SK-N-SH (cell line): ENCODE measurements at regions not wholly inside any gene's neighbourhood (a gene's known extent, or its start where the extent isn't known, plus 50 kb on each side); places are given as distances from the start of the nearest gene placed in this dataset.

Source experiments
- CTCF ChIP-seq: fragments of 200-600 bp; sonication (generic); IDR thresholded peaks from 2 replicates; pipeline ENCODE4 v1.6.1; 2017; ENCODE audit warnings: antibody characterized with exemption, mild to moderate bottlenecking, moderate library complexity
- RAD21 ChIP-seq: IDR thresholded peaks from 2 replicates; pipeline ENCODE4 v1.6.1; 2012; ENCODE audit warnings: mild to moderate bottlenecking, low read length
- TAF1 ChIP-seq: IDR thresholded peaks from 2 replicates; pipeline ENCODE4 v1.6.1; 2012; ENCODE audit warnings: low read depth, mild to moderate bottlenecking, low read length, moderate library complexity, borderline replicate concordance
- YY1 ChIP-seq: IDR thresholded peaks from 2 replicates; pipeline ENCODE4 v1.4.0; 2012; ENCODE audit warnings: low read depth, mild to moderate bottlenecking
- TF ChIP-seq, protein P1 (sequence below): IDR thresholded peaks from 2 replicates; pipeline ENCODE4 v1.4.0; 2012; ENCODE audit warnings: low read depth, borderline replicate concordance

DNA sequence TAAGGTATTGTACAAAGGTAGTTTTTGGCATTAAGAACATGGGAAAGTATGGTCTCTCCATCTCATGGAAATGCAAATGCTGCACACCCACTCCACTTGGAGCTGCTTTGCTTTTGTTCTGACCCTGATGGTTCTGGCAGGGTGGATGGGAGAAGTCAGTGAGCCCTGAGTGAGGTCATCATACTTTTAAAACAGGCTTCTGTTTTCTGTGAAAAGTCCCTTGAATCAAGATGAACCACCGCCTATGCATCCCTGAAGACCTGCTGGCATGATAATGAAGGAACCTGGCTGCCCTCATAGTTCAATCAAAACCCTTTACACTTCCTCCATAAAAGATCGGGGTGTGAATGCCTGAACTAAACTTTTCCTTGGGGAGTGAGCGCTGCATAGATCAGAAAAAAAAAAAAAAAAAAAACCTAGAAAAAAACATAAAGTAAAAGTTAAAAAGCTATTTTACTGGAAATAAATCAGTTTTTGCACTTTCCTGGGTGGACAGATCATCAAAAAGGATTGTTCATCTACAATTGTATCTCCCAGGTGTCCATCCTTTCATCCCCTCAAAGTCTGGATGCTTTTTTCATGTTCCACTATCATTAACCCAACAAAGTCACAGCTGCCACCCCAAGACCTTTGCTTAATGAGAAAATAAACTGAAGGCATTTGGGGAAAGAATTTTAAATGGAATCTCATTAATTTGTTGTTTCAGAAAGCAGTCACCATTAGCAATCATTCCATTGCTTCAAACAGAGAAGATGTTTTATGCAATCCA lies 728.1 kb upstream of the DDX18 start:
- TF ChIP-seq CTCF (no peak), TAF1 (no peak), YY1 (no peak), RAD21 (no peak)
- TF ChIP-seq, protein P1, sequence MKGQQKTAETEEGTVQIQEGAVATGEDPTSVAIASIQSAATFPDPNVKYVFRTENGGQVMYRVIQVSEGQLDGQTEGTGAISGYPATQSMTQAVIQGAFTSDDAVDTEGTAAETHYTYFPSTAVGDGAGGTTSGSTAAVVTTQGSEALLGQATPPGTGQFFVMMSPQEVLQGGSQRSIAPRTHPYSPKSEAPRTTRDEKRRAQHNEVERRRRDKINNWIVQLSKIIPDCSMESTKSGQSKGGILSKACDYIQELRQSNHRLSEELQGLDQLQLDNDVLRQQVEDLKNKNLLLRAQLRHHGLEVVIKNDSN, result no peak
